ENCODE measurements at regions not wholly inside any gene's neighbourhood (a gene's known extent, or its start where the extent isn't known, plus 50 kb on each side); places are given as distances from the start of the nearest gene placed in this dataset.

DNA sequence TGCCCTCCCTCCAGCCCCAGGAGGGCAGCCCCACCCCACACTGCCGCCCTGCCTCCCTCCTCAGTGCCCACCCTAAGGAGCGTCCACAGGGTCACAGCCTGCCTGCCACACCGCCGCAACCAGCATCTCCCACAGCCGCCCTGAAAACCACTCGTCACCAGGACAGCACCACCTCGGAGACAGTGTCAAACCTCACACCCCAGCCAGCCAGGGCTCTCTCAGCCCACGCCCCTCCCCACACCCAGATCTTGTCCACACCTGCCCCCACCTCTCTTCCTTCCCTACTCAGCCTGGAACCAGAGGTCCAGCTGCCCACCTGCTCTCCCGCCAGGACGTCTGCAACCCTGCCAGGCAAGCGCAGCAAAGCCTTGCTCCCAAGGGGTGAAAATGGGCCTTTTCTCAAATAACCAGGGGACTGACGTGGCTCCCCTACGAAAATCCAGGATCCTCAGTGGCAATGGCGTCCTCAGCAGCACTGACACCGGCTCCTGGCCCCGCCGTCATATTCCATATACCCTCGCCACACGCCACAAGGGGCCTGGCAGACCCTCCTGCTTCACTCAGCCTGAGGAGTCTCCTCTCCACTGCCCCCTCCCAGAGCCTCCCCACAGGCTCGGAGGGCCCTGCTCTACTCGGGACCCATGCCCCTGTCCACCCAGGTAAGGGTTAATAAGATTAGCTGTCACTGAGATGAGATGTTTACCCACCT, 71.0 kb upstream of the ADAMTS2 start:
- no peak overlapping the region for H3K4me3 ChIP-seq (ENCODE audit: low read depth, low read length, poor library complexity, severe bottlenecking)
- H3K79me2 ChIP-seq (ENCODE audit: insufficient read depth, low read depth, low read length) = no peaks in the 10 kb centered on the region
- no peaks in the 10 kb centered on the region for H4K20me1 ChIP-seq (ENCODE audit: insufficient read depth, low read length)
- BruUV-seq (replicated peaks) = no TSS peak
- no peak overlapping the region for H3K27ac ChIP-seq (ENCODE audit: low read depth, low read length, poor library complexity, severe bottlenecking)
- TF ChIP-seq, protein P1, sequence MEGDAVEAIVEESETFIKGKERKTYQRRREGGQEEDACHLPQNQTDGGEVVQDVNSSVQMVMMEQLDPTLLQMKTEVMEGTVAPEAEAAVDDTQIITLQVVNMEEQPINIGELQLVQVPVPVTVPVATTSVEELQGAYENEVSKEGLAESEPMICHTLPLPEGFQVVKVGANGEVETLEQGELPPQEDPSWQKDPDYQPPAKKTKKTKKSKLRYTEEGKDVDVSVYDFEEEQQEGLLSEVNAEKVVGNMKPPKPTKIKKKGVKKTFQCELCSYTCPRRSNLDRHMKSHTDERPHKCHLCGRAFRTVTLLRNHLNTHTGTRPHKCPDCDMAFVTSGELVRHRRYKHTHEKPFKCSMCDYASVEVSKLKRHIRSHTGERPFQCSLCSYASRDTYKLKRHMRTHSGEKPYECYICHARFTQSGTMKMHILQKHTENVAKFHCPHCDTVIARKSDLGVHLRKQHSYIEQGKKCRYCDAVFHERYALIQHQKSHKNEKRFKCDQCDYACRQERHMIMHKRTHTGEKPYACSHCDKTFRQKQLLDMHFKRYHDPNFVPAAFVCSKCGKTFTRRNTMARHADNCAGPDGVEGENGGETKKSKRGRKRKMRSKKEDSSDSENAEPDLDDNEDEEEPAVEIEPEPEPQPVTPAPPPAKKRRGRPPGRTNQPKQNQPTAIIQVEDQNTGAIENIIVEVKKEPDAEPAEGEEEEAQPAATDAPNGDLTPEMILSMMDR (conservative IDR thresholded peaks at IDR 0.05; ENCODE audit: low read length) = no peak
- TF ChIP-seq EZH2phosphoT487 (IDR thresholded peaks at IDR 0.05; ENCODE audit: borderline replicate concordance, low read depth, low read length) = no peak
- H3K4me2 ChIP-seq (ENCODE audit: low read length) = no peak overlapping the region
- no peaks in the 10 kb centered on the region for H3K9me3 ChIP-seq (ENCODE audit: low read length)
- H3K4me1 ChIP-seq (ENCODE audit: insufficient read depth, low read length, poor library complexity, severe bottlenecking) = no peaks in the 10 kb centered on the region
- no peak for DNase-seq (ENCODE audit: low spot score)
- no peaks in the 10 kb centered on the region for H3K36me3 ChIP-seq (ENCODE audit: insufficient read depth, low read length)
- intact Hi-C loops (cut with micrococcal nuclease; ENCODE audit: unreplicated experiment) = no loop called here
- CTCF ChIA-PET (ENCODE audit: unreplicated experiment) = no interaction called here
- POLR2A ChIA-PET = no interaction called here
- H2AFZ ChIP-seq (ENCODE audit: low read length) = no peak overlapping the region
- no peaks in the 10 kb centered on the region for H3K9me2 ChIP-seq (ENCODE audit: insufficient read depth, low read length)

DNA sequence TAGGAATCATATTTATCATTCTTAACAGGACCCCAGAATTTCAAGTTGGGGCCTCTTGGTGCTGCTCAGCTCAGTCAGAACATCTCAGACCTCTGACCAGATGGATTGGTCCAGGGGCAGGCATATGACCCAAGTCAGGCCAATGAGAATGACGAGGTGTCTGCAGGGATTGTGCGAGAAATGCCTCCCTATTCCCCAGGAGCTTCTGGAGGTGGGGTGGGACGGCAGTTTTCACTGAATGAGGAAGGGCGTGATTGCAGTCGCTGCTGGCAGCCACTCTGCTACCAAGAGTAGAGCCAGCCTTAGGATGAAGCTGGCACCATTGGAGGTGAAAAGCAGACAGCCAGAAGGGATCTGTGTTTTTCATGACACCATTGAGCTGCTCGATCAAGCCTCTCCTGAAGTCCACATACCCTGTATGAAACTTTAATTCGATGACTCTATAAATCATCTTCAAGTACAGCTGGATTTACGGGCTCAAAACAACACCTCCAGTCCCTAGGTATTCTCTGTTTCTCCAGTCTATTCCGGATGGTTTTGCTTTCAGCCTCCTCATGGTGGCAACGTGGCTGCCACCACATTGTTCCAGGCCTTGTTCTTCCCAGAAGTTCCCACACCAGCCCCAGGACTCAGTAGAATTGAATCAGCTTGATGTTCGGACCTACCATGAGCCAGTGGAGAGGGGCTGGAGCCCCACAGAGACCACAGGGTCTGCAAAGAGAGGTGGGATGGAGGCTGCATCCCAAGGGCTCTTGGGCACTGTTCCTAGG, 70.2 kb upstream of the ADAMTS2 start:
- no peaks in the 10 kb centered on the region for H3K9me3 ChIP-seq (ENCODE audit: low read length)
- intact Hi-C loops (cut with micrococcal nuclease; ENCODE audit: unreplicated experiment) = no loop called here
- CTCF ChIA-PET (ENCODE audit: unreplicated experiment) = no interaction called here
- POLR2A ChIA-PET = no interaction called here
- no peaks in the 10 kb centered on the region for H3K79me2 ChIP-seq (ENCODE audit: insufficient read depth, low read depth, low read length)
- BruUV-seq (replicated peaks) = no TSS peak
- H3K4me3 ChIP-seq (ENCODE audit: low read depth, low read length, poor library complexity, severe bottlenecking) = no peak overlapping the region
- no peaks in the 10 kb centered on the region for H3K36me3 ChIP-seq (ENCODE audit: insufficient read depth, low read length)
- H3K9me2 ChIP-seq (ENCODE audit: insufficient read depth, low read length) = no peaks in the 10 kb centered on the region
- H4K20me1 ChIP-seq (ENCODE audit: insufficient read depth, low read length) = no peaks in the 10 kb centered on the region
- no peak for DNase-seq (ENCODE audit: low spot score)
- H3K27ac ChIP-seq (ENCODE audit: low read depth, low read length, poor library complexity, severe bottlenecking) = no peak overlapping the region
- TF ChIP-seq EZH2phosphoT487 (IDR thresholded peaks at IDR 0.05; ENCODE audit: borderline replicate concordance, low read depth, low read length) = no peak
- TF ChIP-seq, protein P1 (conservative IDR thresholded peaks at IDR 0.05; ENCODE audit: low read length) = no peak
- H3K4me1 ChIP-seq (ENCODE audit: insufficient read depth, low read length, poor library complexity, severe bottlenecking) = no peaks in the 10 kb centered on the region
- H2AFZ ChIP-seq (ENCODE audit: low read length) = no peak overlapping the region
- H3K4me2 ChIP-seq (ENCODE audit: low read length) = no peak overlapping the region

Data from OCI-LY7 (cell line).